GM21367 (cell line): ENCODE measurements at regions not wholly inside any gene's neighbourhood (a gene's known extent, or its start where the extent isn't known, plus 50 kb on each side); places are given as distances from the start of the nearest gene placed in this dataset.

ENCODE experiments used
- ATAC-seq: cut with Tn5 transposase; IDR thresholded peaks from one replicate; pipeline ENCODE4 v1.9.1; 2021; ENCODE audit not compliant: unreplicated experiment

GRCh38 chr11:10619131-10619680, 50.7 kb upstream of the LYVE1 start:
- ATAC-seq: no peak

DNA sequence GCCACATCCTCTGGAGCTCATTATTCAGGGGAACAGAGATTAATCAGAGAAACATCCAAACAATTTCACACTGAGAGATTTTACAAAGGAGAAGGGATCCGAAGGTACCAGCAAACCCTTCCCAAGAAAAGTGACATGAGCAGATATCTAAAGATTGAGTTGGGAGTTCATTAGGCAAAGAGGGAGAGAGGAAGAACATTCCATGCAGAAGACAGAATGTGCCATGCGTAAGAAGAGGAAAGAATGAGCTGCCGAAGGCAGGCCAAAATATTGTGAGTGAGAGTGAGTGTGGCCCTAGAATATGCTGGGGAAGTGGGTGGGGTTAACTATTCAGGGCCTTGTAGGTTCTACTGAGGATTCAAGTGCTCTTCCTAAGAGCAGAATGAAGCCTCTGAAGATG, 50.0 kb upstream of the LYVE1 start:
- no peak for ATAC-seq
